ENCODE measurements at regions not wholly inside any gene's neighbourhood (a gene's known extent, or its start where the extent isn't known, plus 50 kb on each side); places are given as distances from the start of the nearest gene placed in this dataset.
"Not testable (repeated sequence)": the region's sequence is repeated elsewhere in the genome, so short reads cannot be mapped to it uniquely, and the experiment has no call there.

GRCh38 chr6:5873976-5874375 lies 132.7 kb downstream of the NRN1 start:
- not testable (repeated sequence) for TF ChIP-seq CTCF (IDR thresholded peaks at IDR 0.05; ENCODE audit: low read depth, low read length, poor library complexity, severe bottlenecking); EZH2phosphoT487 (IDR thresholded peaks at IDR 0.05; ENCODE audit: borderline replicate concordance, low read length)
